NCI-H446 (cell line): ENCODE measurements at regions not wholly inside any gene's neighbourhood (a gene's known extent, or its start where the extent isn't known, plus 50 kb on each side); places are given as distances from the start of the nearest gene placed in this dataset.
"Not testable (repeated sequence)": the region's sequence is repeated elsewhere in the genome, so short reads cannot be mapped to it uniquely, and the experiment has no call there.

Experiments used
- DNase-seq, 2 experiments: peaks; one replicate each; lab custom pipeline; 2025; lab: John Stamatoyannopoulos, UW

GRCh38 chr17:30731210-30732132 lies 93.0 kb downstream of the CRLF3 start:
- DNase-seq: peak; percentile 64 to 81

- not testable (repeated sequence) for DNase-seq
Measured at GRCh38 chr17:30730837-30731209, 93.7 kb downstream of the CRLF3 start.

- not testable (repeated sequence) for DNase-seq
Measured at GRCh38 chr17:30730171-30730836, 94.2 kb downstream of the CRLF3 start.

- DNase-seq: not testable (repeated sequence)
Measured at GRCh38 chr17:30729471-30730170, 94.9 kb downstream of the CRLF3 start.

- not testable (repeated sequence) for DNase-seq
Measured at GRCh38 chr17:30727517-30727916, 97.0 kb downstream of the CRLF3 start.

GRCh38 chr17:30726734-30727133 lies 97.8 kb downstream of the CRLF3 start:
- not testable (repeated sequence) for DNase-seq

GRCh38 chr17:30726310-30726709 lies 98.2 kb downstream of the CRLF3 start:
- DNase-seq: not testable (repeated sequence)

GRCh38 chr17:30724034-30724650 lies 100.3 kb downstream of the CRLF3 start:
- DNase-seq: not testable (repeated sequence)

GRCh38 chr17:30722114-30722780 lies 102.2 kb downstream of the CRLF3 start:
- not testable (repeated sequence) for DNase-seq

- not testable (repeated sequence) for DNase-seq
Measured at GRCh38 chr17:30720971-30721370, 103.5 kb downstream of the CRLF3 start.

GRCh38 chr17:30720013-30720471 lies 104.5 kb downstream of the CRLF3 start:
- DNase-seq: no peak

GRCh38 chr17:30719131-30719973 lies 105.1 kb downstream of the CRLF3 start:
- DNase-seq: peak in 1 of 2 experiments; percentile 53

- DNase-seq: not testable (repeated sequence)
Measured at GRCh38 chr17:30718691-30719090, 105.8 kb downstream of the CRLF3 start.

GRCh38 chr17:30718099-30718447 lies 106.4 kb downstream of the CRLF3 start:
- not testable (repeated sequence) for DNase-seq

- DNase-seq: no peak
Measured at GRCh38 chr17:30717291-30718098, 107.0 kb downstream of the CRLF3 start.

GRCh38 chr17:30716461-30717290 lies 107.8 kb downstream of the CRLF3 start:
- DNase-seq: peak in 1 of 2 experiments; percentile 48

GRCh38 chr17:30714825-30715622 lies 109.5 kb downstream of the CRLF3 start:
- DNase-seq: not testable (repeated sequence)

GRCh38 chr17:30713805-30714204 lies 110.7 kb downstream of the CRLF3 start:
- DNase-seq: not testable (repeated sequence)
